GM23338 (cell line): ENCODE measurements at regions not wholly inside any gene's neighbourhood (a gene's known extent, or its start where the extent isn't known, plus 50 kb on each side); places are given as distances from the start of the nearest gene placed in this dataset.

ENCODE experiments used
- ATAC-seq: fragments of 200-7000 bp; cut with Tn5 transposase; 3 replicates; pipeline ENCODE4 v1.9.1; 2020
- DNase-seq: peaks from one replicate; pipeline ENCODE4 v3.0.0-alpha.2; 2015; ENCODE audit warnings: low spot score
- H2AFZ ChIP-seq: fragments of 200-600 bp; sonication (generic); 2 replicates; pipeline ENCODE4 v1.8.0; 2016; ENCODE audit warnings: antibody characterized with exemption, mild to moderate bottlenecking, moderate library complexity
- H3F3A ChIP-seq: fragments of 200-600 bp; sonication (generic); replicated peaks from 2 replicates; pipeline ENCODE4 v1.8.0; 2017; ENCODE audit warnings: antibody characterized with exemption, mixed run types, low read depth
- H3K27ac ChIP-seq: fragments of 200-600 bp; sonication (generic); 2 replicates; pipeline ENCODE4 v1.6.1; 2016; ENCODE audit warnings: low read depth
- H3K27me3 ChIP-seq: fragments of 200-600 bp; sonication (generic); 2 replicates; pipeline ENCODE4 v1.8.0; 2016; ENCODE audit warnings: mild to moderate bottlenecking, mixed run types, moderate library complexity; ENCODE audit not compliant: insufficient read depth
- H3K36me3 ChIP-seq: fragments of 200-600 bp; sonication (generic); 2 replicates; pipeline ENCODE4 v1.8.0; 2016; ENCODE audit warnings: mild to moderate bottlenecking; ENCODE audit not compliant: insufficient read depth
- H3K4me1 ChIP-seq: fragments of 200-600 bp; sonication (generic); 2 replicates; pipeline ENCODE4 v1.8.0; 2016; ENCODE audit warnings: mild to moderate bottlenecking, moderate library complexity; ENCODE audit not compliant: insufficient read depth
- H3K4me2 ChIP-seq: fragments of 200-600 bp; sonication (generic); 2 replicates; pipeline ENCODE4 v1.7.1; 2017; ENCODE audit warnings: mixed run types
- H3K4me3 ChIP-seq: fragments of 200-600 bp; sonication (generic); 2 replicates; pipeline ENCODE4 v1.6.1; 2016; ENCODE audit warnings: mixed run types
- H3K79me2 ChIP-seq: fragments of 200-600 bp; sonication (generic); replicated peaks from 2 replicates; pipeline ENCODE4 v1.8.0; 2017; ENCODE audit warnings: mild to moderate bottlenecking; ENCODE audit not compliant: insufficient read depth
- H3K9me2 ChIP-seq: fragments of 200-600 bp; sonication (generic); 2 replicates; pipeline ENCODE4 v1.8.0; 2017; ENCODE audit not compliant: insufficient read depth
- H4K20me1 ChIP-seq: fragments of 200-600 bp; sonication (generic); replicated peaks from 2 replicates; pipeline ENCODE4 v1.8.0; 2017; ENCODE audit warnings: mild to moderate bottlenecking; ENCODE audit not compliant: insufficient read depth
- H3K27ac Mint-ChIP-seq: 2 replicates; pipeline ENCODE4 v1.8.0; 2020; ENCODE audit warnings: inconsistent platforms, mild to moderate bottlenecking, moderate library complexity, mixed read lengths
- H3K27me3 Mint-ChIP-seq: 3 replicates; pipeline ENCODE4 v1.8.0; 2022; ENCODE audit warnings: low read depth, mild to moderate bottlenecking, moderate library complexity, mixed read lengths, inconsistent platforms; ENCODE audit not compliant: insufficient read depth, poor library complexity
- H3K36me3 Mint-ChIP-seq: 3 replicates; pipeline ENCODE4 v1.8.0; 2021; ENCODE audit warnings: low read depth, mild to moderate bottlenecking, inconsistent platforms, moderate library complexity, mixed read lengths
- H3K4me1 Mint-ChIP-seq: 3 replicates; pipeline ENCODE4 v1.8.0; 2020; ENCODE audit warnings: mild to moderate bottlenecking, inconsistent platforms, mixed read lengths
- H3K4me3 Mint-ChIP-seq: 3 replicates; pipeline ENCODE4 v1.8.0; 2021; ENCODE audit warnings: moderate library complexity, mild to moderate bottlenecking, inconsistent platforms, mixed read lengths
- H3K9me3 Mint-ChIP-seq: 3 replicates; pipeline ENCODE4 v1.8.0; 2020; ENCODE audit warnings: moderate library complexity, mild to moderate bottlenecking, inconsistent platforms, mixed read lengths
- CREB1 ChIP-seq: fragments of 250-450 bp; sonication (Bioruptor Pico); IDR thresholded peaks from 2 replicates; pipeline ENCODE4 v1.5.0; 2020; ENCODE audit warnings: low read depth, mild to moderate bottlenecking, moderate library complexity
- CTCF ChIP-seq, 2 experiments: fragments of 200-600 bp in 1 of 2; sonication (generic) in 1 of 2; conservative IDR thresholded peaks; 2 replicates each; pipeline versions ENCODE4 v1.5.1 to v1.6.1; 2016 to 2017; ENCODE audit warnings: antibody characterized with exemption in 2 of 2, low read depth in 2 of 2, mild to moderate bottlenecking in 2 of 2, moderate library complexity in 1 of 2
- ETS1 ChIP-seq: IDR thresholded peaks from 2 replicates; pipeline ENCODE4 v1.6.1; 2016; ENCODE audit warnings: antibody characterized with exemption
- EZH2 ChIP-seq: fragments of 200-600 bp; sonication (generic); IDR thresholded peaks from one replicate; pipeline ENCODE4 v1.8.0; 2017; ENCODE audit warnings: antibody characterized with exemption, mild to moderate bottlenecking, low read depth; ENCODE audit not compliant: unreplicated experiment
- EZH2phosphoT487 ChIP-seq: fragments of 200-600 bp; sonication (generic); IDR thresholded peaks from one replicate; pipeline ENCODE4 v1.8.1; 2018; ENCODE audit warnings: antibody characterized with exemption; ENCODE audit not compliant: unreplicated experiment
- NANOG ChIP-seq: IDR thresholded peaks from 2 replicates; pipeline ENCODE4 v1.6.1; 2016; ENCODE audit warnings: antibody characterized with exemption, borderline replicate concordance
- REST ChIP-seq: IDR thresholded peaks from one replicate; pipeline ENCODE4 v1.6.1; 2018; ENCODE audit warnings: antibody characterized with exemption; ENCODE audit not compliant: unreplicated experiment
- STAT1 ChIP-seq: IDR thresholded peaks from one replicate; pipeline ENCODE4 v1.6.1; 2016; ENCODE audit warnings: antibody characterized with exemption; ENCODE audit not compliant: unreplicated experiment
- ZNF331 ChIP-seq: fragments of 250-450 bp; sonication (Bioruptor Pico); IDR thresholded peaks from 2 replicates; pipeline ENCODE4 v1.5.0; 2020; ENCODE audit warnings: low read depth, mild to moderate bottlenecking, moderate library complexity
- ZNF462 ChIP-seq: fragments of 250-450 bp; sonication (Bioruptor Pico); IDR thresholded peaks from 2 replicates; pipeline ENCODE4 v1.5.0; 2020; ENCODE audit warnings: mild to moderate bottlenecking, moderate library complexity

- Mint-ChIP-seq H3K9me3 (no peaks in the 10 kb centered on the region), H3K4me3 (no peak overlapping the region), H3K36me3 (no peaks in the 10 kb centered on the region), H3K4me1 (no peaks in the 10 kb centered on the region), H3K27me3 (no peaks in the 10 kb centered on the region), H3K27ac (no peak overlapping the region)
- no peak overlapping the region for H3K27ac ChIP-seq
- no peak overlapping the region for H3K4me2 ChIP-seq
- TF ChIP-seq ZNF462 (CRISPR knock-in tag) (no peak), EZH2 (no peak), EZH2phosphoT487 (no peak), CREB1 (no peak), CTCF (conservative IDR thresholded peaks at IDR 0.05; ENCODE audit: low read depth in 2 of 2) (no peak), NANOG (no peak), REST (no peak), STAT1 (no peak), ETS1 (no peak), ZNF331 (CRISPR knock-in tag) (no peak)
- H3K4me1 ChIP-seq = no peaks in the 10 kb centered on the region
- H3K27me3 ChIP-seq = no peaks in the 10 kb centered on the region
- H3K79me2 ChIP-seq = no peaks in the 10 kb centered on the region
- no peaks in the 10 kb centered on the region for H4K20me1 ChIP-seq
- H2AFZ ChIP-seq = no peak overlapping the region
- no peak for DNase-seq
- no peaks in the 10 kb centered on the region for H3K36me3 ChIP-seq
- no peak for ATAC-seq
- no peaks in the 10 kb centered on the region for H3F3A ChIP-seq
- H3K9me2 ChIP-seq = 0 out of 2 replicates have a peak, but pooled peaks cover 5% of the 10 kb centered on the region
- no peak overlapping the region for H3K4me3 ChIP-seq
Measured at GRCh38 chr18:8506251-8507049, 102.8 kb upstream of the RAB12 start.
